ENCODE measurements at regions not wholly inside any gene's neighbourhood (a gene's known extent, or its start where the extent isn't known, plus 50 kb on each side); places are given as distances from the start of the nearest gene placed in this dataset.

GRCh38 chr22:26903030-26903856, 245.9 kb downstream of the MIAT start:
- Mint-ChIP-seq H3K27ac (no peak overlapping the region), H3K4me3 (peak overlapping the region; percentile 83), H3K27me3 (peaks cover 29% of the 10 kb centered on the region), H3K4me1 (peaks cover 23% of the 10 kb centered on the region), H3K9me3 (ENCODE audit: insufficient read depth) (no peaks in the 10 kb centered on the region)
- ChIA-PET CTCF (no interaction called here), POLR2A (no interaction called here)
- no peaks in the 10 kb centered on the region for H3K36me3 ChIP-seq (replicated peaks in 1 of 2; ENCODE audit: control extremely low read depth in 1 of 2, control insufficient read depth in 1 of 2, extremely low read depth in 1 of 2, insufficient read depth in 2 of 2, low read length in 1 of 2)
- peak overlapping the region in 4 of 5 experiments; percentile 4 to 58 (median 44) for H3K4me3 ChIP-seq (ENCODE audit: control extremely low read depth in 1 of 5, extremely low read depth in 1 of 5, insufficient read depth in 1 of 5, low read depth in 2 of 5, low read length in 4 of 5)
- intact Hi-C loops (cut with micrococcal nuclease): no loop called here
- no peaks in the 10 kb centered on the region for H3K9me3 ChIP-seq (ENCODE audit: control extremely low read depth in 1 of 3, control insufficient read depth in 2 of 3, insufficient read depth in 1 of 3, low read length in 2 of 3)
- H3K27me3 ChIP-seq (replicated peaks in 1 of 4; ENCODE audit: control extremely low read depth in 1 of 4, control insufficient read depth in 3 of 4, insufficient read depth in 4 of 4, low read length in 3 of 4): peaks cover 0 to 20% (median 15%) of the 10 kb centered on the region in 4 experiments
- no peaks in the 10 kb centered on the region for H3K79me2 ChIP-seq (ENCODE audit: control insufficient read depth, insufficient read depth, low read length)
- WGBS (ENCODE audit: insufficient coverage): 7% methylated on average over 26 of the region's 36 CpGs
- DNase-seq: peak; percentile 24
- no peaks in the 10 kb centered on the region for H4K20me1 ChIP-seq (ENCODE audit: control insufficient read depth, insufficient read depth, low read length, poor library complexity, severe bottlenecking)
- peak overlapping the region; percentile 63 for H3K9ac ChIP-seq (ENCODE audit: low read length)
- ATAC-seq (ENCODE audit: low read depth): no peak
- peak overlapping the region; percentile 54 for H2AFZ ChIP-seq (ENCODE audit: insufficient read depth, low read depth, low read length, poor library complexity, severe bottlenecking)
- TF ChIP-seq CTCF (IDR thresholded peaks at IDR 0.05) (no peak), EZH2 (IDR thresholded peaks at IDR 0.05; ENCODE audit: borderline replicate concordance, insufficient read depth, low read depth, low read length, poor library complexity, severe bottlenecking) (no peak)
- H3K4me1 ChIP-seq (ENCODE audit: control insufficient read depth in 2 of 2, insufficient read depth in 2 of 2, low read length in 2 of 2): peaks cover 9 to 12% of the 10 kb centered on the region in 2 donors
- no peak overlapping the region for H3K27ac ChIP-seq (ENCODE audit: low read length in 2 of 2)
- peak overlapping the region; percentile 76 for H3K4me2 ChIP-seq (replicated peaks; ENCODE audit: low read depth, low read length, poor library complexity, severe bottlenecking)

- WGBS (ENCODE audit: insufficient coverage): 76% methylated on average over 3 of the region's 3 CpGs
- ATAC-seq (ENCODE audit: low read depth): no peak
- Histone ChIP-seq H3K27ac (ENCODE audit: low read length in 2 of 2) (no peak overlapping the region), H3K36me3 (replicated peaks in 1 of 2; ENCODE audit: control extremely low read depth in 1 of 2, control insufficient read depth in 1 of 2, extremely low read depth in 1 of 2, insufficient read depth in 2 of 2, low read length in 1 of 2) (no peaks in the 10 kb centered on the region), H3K9ac (ENCODE audit: low read length) (no peak overlapping the region), H3K79me2 (ENCODE audit: control insufficient read depth, insufficient read depth, low read length) (no peaks in the 10 kb centered on the region), H3K9me3 (ENCODE audit: control extremely low read depth in 1 of 3, control insufficient read depth in 2 of 3, insufficient read depth in 1 of 3, low read length in 2 of 3) (peaks cover 0 to 7% (median 0%) of the 10 kb centered on the region in 3 donors), H3K4me1 (ENCODE audit: control insufficient read depth in 2 of 2, insufficient read depth in 2 of 2, low read length in 2 of 2) (peaks cover 9 to 12% of the 10 kb centered on the region in 2 donors), H3K4me3 (ENCODE audit: control extremely low read depth in 1 of 5, extremely low read depth in 1 of 5, insufficient read depth in 1 of 5, low read depth in 2 of 5, low read length in 4 of 5) (no peak overlapping the region), H4K20me1 (ENCODE audit: control insufficient read depth, insufficient read depth, low read length, poor library complexity, severe bottlenecking) (no peaks in the 10 kb centered on the region), H3K27me3 (replicated peaks in 1 of 4; ENCODE audit: control extremely low read depth in 1 of 4, control insufficient read depth in 3 of 4, insufficient read depth in 4 of 4, low read length in 3 of 4) (peaks cover 0 to 14% (median 13%) of the 10 kb centered on the region in 4 experiments), H2AFZ (ENCODE audit: insufficient read depth, low read depth, low read length, poor library complexity, severe bottlenecking) (no peak overlapping the region), H3K4me2 (replicated peaks; ENCODE audit: low read depth, low read length, poor library complexity, severe bottlenecking) (no peak overlapping the region)
- TF ChIP-seq CTCF (IDR thresholded peaks at IDR 0.05) (no peak), EZH2 (IDR thresholded peaks at IDR 0.05; ENCODE audit: borderline replicate concordance, insufficient read depth, low read depth, low read length, poor library complexity, severe bottlenecking) (no peak)
- peaks cover 18% of the 10 kb centered on the region for H3K27me3 Mint-ChIP-seq
- H3K27ac Mint-ChIP-seq: no peak overlapping the region
- CTCF ChIA-PET: no interaction called here
- H3K4me3 Mint-ChIP-seq: no peak overlapping the region
- no peaks in the 10 kb centered on the region for H3K9me3 Mint-ChIP-seq (ENCODE audit: insufficient read depth)
- no peak for DNase-seq
- H3K4me1 Mint-ChIP-seq: peaks cover 23% of the 10 kb centered on the region
- intact Hi-C loops (cut with micrococcal nuclease): no loop called here
- POLR2A ChIA-PET: no interaction called here
Observed at GRCh38 chr22:26904483-26904882, 247.1 kb downstream of the MIAT start.
